ENCODE measurements at regions not wholly inside any gene's neighbourhood (a gene's known extent, or its start where the extent isn't known, plus 50 kb on each side); places are given as distances from the start of the nearest gene placed in this dataset.

DNA sequence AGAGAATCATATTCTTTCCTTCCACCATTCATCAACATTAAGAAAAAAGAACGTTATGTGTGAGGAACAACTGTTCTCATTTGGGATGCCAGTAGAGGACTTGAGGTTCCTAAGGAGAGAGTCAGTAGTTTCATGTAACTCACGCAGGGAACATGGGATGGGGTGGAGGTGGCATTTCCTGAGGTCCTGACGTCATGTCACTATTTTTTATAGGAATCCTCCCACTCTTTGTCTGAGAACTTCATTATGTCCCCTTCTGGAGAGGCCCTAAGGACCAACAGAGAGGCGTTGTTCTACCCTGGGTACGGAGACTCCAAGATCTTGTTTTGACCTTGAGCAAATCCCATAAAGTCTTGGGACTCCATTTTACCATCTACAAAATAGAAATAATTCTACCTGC, 211.7 kb upstream of the SOX9 start:
- TF ChIP-seq, protein P1, sequence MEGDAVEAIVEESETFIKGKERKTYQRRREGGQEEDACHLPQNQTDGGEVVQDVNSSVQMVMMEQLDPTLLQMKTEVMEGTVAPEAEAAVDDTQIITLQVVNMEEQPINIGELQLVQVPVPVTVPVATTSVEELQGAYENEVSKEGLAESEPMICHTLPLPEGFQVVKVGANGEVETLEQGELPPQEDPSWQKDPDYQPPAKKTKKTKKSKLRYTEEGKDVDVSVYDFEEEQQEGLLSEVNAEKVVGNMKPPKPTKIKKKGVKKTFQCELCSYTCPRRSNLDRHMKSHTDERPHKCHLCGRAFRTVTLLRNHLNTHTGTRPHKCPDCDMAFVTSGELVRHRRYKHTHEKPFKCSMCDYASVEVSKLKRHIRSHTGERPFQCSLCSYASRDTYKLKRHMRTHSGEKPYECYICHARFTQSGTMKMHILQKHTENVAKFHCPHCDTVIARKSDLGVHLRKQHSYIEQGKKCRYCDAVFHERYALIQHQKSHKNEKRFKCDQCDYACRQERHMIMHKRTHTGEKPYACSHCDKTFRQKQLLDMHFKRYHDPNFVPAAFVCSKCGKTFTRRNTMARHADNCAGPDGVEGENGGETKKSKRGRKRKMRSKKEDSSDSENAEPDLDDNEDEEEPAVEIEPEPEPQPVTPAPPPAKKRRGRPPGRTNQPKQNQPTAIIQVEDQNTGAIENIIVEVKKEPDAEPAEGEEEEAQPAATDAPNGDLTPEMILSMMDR (IDR thresholded peaks at IDR 0.05), result no peak
- TF ChIP-seq POLR2A (IDR thresholded peaks at IDR 0.05), result no peak
- TF ChIP-seq EP300 (IDR thresholded peaks at IDR 0.05), result no peak

Data from ovary (tissue), 3 donors.